ENCODE measurements at regions not wholly inside any gene's neighbourhood (a gene's known extent, or its start where the extent isn't known, plus 50 kb on each side); places are given as distances from the start of the nearest gene placed in this dataset.

GRCh38 chr2:34627003-34627402, 1027.9 kb upstream of the FAM98A start:
- in situ Hi-C loops (cut with HindIII; ENCODE audit: low pct_ligation_motif_present, low sequenced_read_pairs): no loop called here
- H3K27me3 ChIP-seq (replicated peaks): no peaks in the 10 kb centered on the region
- no peaks in the 10 kb centered on the region for H3K36me3 ChIP-seq (replicated peaks)
- H3K4me3 ChIP-seq (ENCODE audit: low read depth, low read length): no peak overlapping the region
- H3K27ac ChIP-seq: no peak overlapping the region
- DNase-seq: no peak
- no peak for TF ChIP-seq CTCF (IDR thresholded peaks at IDR 0.05; ENCODE audit: low read depth, low read length, missing control alignments)

GRCh38 chr2:34604164-34604563, 1005.1 kb upstream of the FAM98A start:
- H3K4me3 ChIP-seq (ENCODE audit: low read depth, low read length): no peak overlapping the region
- in situ Hi-C loops (cut with HindIII; ENCODE audit: low pct_ligation_motif_present, low sequenced_read_pairs): no loop called here
- no peak for TF ChIP-seq CTCF (IDR thresholded peaks at IDR 0.05; ENCODE audit: low read depth, low read length, missing control alignments)
- no peak for DNase-seq
- H3K36me3 ChIP-seq (replicated peaks): no peaks in the 10 kb centered on the region
- no peak overlapping the region for H3K27ac ChIP-seq
- no peaks in the 10 kb centered on the region for H3K27me3 ChIP-seq (replicated peaks)

- in situ Hi-C loops (cut with HindIII; ENCODE audit: low pct_ligation_motif_present, low sequenced_read_pairs): no loop called here
- H3K4me3 ChIP-seq (ENCODE audit: low read depth, low read length): no peak overlapping the region
- no peaks in the 10 kb centered on the region for H3K27me3 ChIP-seq (replicated peaks)
- H3K27ac ChIP-seq: no peak overlapping the region
- DNase-seq: no peak
- no peak for TF ChIP-seq CTCF (IDR thresholded peaks at IDR 0.05; ENCODE audit: low read depth, low read length, missing control alignments)
- H3K36me3 ChIP-seq (replicated peaks): no peaks in the 10 kb centered on the region
These were observed 1003.2 kb upstream of the FAM98A start for GRCh38 chr2:34602262-34602661.

- Histone ChIP-seq H3K27ac (no peak overlapping the region), H3K4me3 (ENCODE audit: low read depth, low read length) (no peak overlapping the region), H3K27me3 (replicated peaks) (no peaks in the 10 kb centered on the region), H3K36me3 (replicated peaks) (no peaks in the 10 kb centered on the region)
- no peak for DNase-seq
- no peak for TF ChIP-seq CTCF (IDR thresholded peaks at IDR 0.05; ENCODE audit: low read depth, low read length, missing control alignments)
- in situ Hi-C loops (cut with HindIII; ENCODE audit: low pct_ligation_motif_present, low sequenced_read_pairs): no loop called here
These were observed 1002.5 kb upstream of the FAM98A start for GRCh38 chr2:34601561-34601960.

GRCh38 chr2:34578641-34579040, 979.5 kb upstream of the FAM98A start:
- no peak for DNase-seq
- in situ Hi-C loops (cut with HindIII; ENCODE audit: low pct_ligation_motif_present, low sequenced_read_pairs): no loop called here
- no peaks in the 10 kb centered on the region for H3K36me3 ChIP-seq (replicated peaks)
- no peak for TF ChIP-seq CTCF (IDR thresholded peaks at IDR 0.05; ENCODE audit: low read depth, low read length, missing control alignments)
- no peak overlapping the region for H3K4me3 ChIP-seq (ENCODE audit: low read depth, low read length)
- H3K27ac ChIP-seq: no peak overlapping the region
- no peaks in the 10 kb centered on the region for H3K27me3 ChIP-seq (replicated peaks)

GRCh38 chr2:34570266-34570872, 971.3 kb upstream of the FAM98A start:
- no peak for TF ChIP-seq CTCF (IDR thresholded peaks at IDR 0.05; ENCODE audit: low read depth, low read length, missing control alignments)
- no peaks in the 10 kb centered on the region for H3K27me3 ChIP-seq (replicated peaks)
- no peak overlapping the region for H3K27ac ChIP-seq
- no peak overlapping the region for H3K4me3 ChIP-seq (ENCODE audit: low read depth, low read length)
- in situ Hi-C loops (cut with HindIII; ENCODE audit: low pct_ligation_motif_present, low sequenced_read_pairs): no loop called here
- H3K36me3 ChIP-seq (replicated peaks): no peaks in the 10 kb centered on the region
- DNase-seq: no peak

Measured in brain microvascular endothelial cell (primary cell).